ENCODE measurements at regions not wholly inside any gene's neighbourhood (a gene's known extent, or its start where the extent isn't known, plus 50 kb on each side); places are given as distances from the start of the nearest gene placed in this dataset.

DNA sequence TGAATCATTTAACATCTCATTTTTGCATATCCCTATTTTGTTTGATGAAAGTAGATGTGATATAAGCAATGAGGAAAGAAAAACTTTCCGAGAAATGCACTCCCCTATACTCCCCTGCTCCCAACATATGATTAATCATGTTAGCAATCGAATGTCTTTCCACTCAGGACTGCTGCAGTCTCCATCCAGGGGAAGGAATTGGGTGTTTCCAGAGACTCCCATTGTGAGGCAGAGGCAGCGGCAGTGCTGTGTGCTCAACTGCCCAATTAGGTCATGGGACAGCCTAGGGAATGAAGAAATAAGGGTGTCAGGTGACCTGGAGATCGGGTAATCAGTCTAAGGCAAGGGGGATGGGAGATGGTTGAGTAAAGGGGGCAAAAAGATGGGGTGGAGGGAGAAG, 268.6 kb upstream of the MEIS2 start:
- ATAC-seq (ENCODE audit: poor library complexity), result no peak

DNA sequence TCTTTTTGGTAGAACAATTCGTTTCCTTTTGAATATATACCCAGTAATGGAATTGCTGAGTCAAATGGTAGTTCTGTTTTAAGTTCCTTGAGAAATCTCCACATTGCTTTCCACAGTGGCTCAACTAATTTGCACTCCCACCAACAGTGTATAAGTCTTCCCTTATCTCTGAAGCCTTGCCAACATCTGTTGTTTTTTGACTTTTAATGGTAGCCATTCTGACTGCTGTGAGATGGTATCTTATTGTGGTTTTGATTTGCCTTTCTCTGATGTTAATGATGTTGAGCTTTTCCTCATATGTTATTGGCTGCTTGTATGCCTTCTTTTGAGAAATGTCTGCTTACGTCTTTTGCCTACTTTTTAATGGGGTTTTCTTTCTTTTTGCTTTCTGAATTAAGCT, 270.6 kb upstream of the MEIS2 start:
- intact Hi-C loops (cut with DNase I, micrococcal nuclease), result no loop called here
- H3K4me1 ChIP-seq (ENCODE audit: insufficient read depth, low read length), result no peaks in the 10 kb centered on the region
- Mint-ChIP-seq H3K9me3 (peaks cover 10% of the 10 kb centered on the region), H3K4me1 (ENCODE audit: low read depth) (no peaks in the 10 kb centered on the region), H3K27ac (no peak overlapping the region), H3K4me3 (no peak overlapping the region), H3K36me3 (ENCODE audit: low read depth) (no peaks in the 10 kb centered on the region), H3K27me3 (no peaks in the 10 kb centered on the region)
- ATAC-seq (ENCODE audit: poor library complexity) (no peak), DNase-seq (no peak)
- H3K27me3 ChIP-seq (ENCODE audit: control insufficient read depth in 1 of 2, insufficient read depth in 2 of 2, low read length in 2 of 2), result no peaks in the 10 kb centered on the region
- TF ChIP-seq, protein P1, sequence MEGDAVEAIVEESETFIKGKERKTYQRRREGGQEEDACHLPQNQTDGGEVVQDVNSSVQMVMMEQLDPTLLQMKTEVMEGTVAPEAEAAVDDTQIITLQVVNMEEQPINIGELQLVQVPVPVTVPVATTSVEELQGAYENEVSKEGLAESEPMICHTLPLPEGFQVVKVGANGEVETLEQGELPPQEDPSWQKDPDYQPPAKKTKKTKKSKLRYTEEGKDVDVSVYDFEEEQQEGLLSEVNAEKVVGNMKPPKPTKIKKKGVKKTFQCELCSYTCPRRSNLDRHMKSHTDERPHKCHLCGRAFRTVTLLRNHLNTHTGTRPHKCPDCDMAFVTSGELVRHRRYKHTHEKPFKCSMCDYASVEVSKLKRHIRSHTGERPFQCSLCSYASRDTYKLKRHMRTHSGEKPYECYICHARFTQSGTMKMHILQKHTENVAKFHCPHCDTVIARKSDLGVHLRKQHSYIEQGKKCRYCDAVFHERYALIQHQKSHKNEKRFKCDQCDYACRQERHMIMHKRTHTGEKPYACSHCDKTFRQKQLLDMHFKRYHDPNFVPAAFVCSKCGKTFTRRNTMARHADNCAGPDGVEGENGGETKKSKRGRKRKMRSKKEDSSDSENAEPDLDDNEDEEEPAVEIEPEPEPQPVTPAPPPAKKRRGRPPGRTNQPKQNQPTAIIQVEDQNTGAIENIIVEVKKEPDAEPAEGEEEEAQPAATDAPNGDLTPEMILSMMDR (IDR thresholded peaks at IDR 0.05), result no peak
- H3K27ac ChIP-seq (ENCODE audit: low read depth in 1 of 2, low read length in 2 of 2), result no peak overlapping the region
- no peaks in the 10 kb centered on the region for H3K36me3 ChIP-seq (ENCODE audit: insufficient read depth, low read length)
- peaks cover 0 to 5% of the 10 kb centered on the region in 2 experiments for H3K9me3 ChIP-seq (ENCODE audit: control insufficient read depth in 1 of 2, insufficient read depth in 1 of 2, low read length in 2 of 2)
- ChIA-PET CTCF (no interaction called here), POLR2A (no interaction called here)
- no peak overlapping the region for H3K4me3 ChIP-seq (ENCODE audit: low read length)

More for the DNA sequence above, 268.6 kb upstream of the MEIS2 start:
- Histone ChIP-seq H3K27me3 (ENCODE audit: control insufficient read depth in 1 of 2, insufficient read depth in 2 of 2, low read length in 2 of 2) (no peaks in the 10 kb centered on the region), H3K36me3 (ENCODE audit: insufficient read depth, low read length) (no peaks in the 10 kb centered on the region), H3K4me3 (ENCODE audit: low read length) (no peak overlapping the region), H3K27ac (ENCODE audit: low read depth in 1 of 2, low read length in 2 of 2) (no peak overlapping the region), H3K9me3 (ENCODE audit: control insufficient read depth in 1 of 2, insufficient read depth in 1 of 2, low read length in 2 of 2) (peaks cover 0 to 5% of the 10 kb centered on the region in 2 experiments), H3K4me1 (ENCODE audit: insufficient read depth, low read length) (no peaks in the 10 kb centered on the region)
- intact Hi-C loops (cut with DNase I, micrococcal nuclease), result no loop called here
- TF ChIP-seq, protein P1 (IDR thresholded peaks at IDR 0.05), result no peak
- peaks cover 9% of the 10 kb centered on the region for H3K9me3 Mint-ChIP-seq
- no peak overlapping the region for H3K27ac Mint-ChIP-seq
- no peak for DNase-seq
- no peak overlapping the region for H3K4me3 Mint-ChIP-seq
- no peaks in the 10 kb centered on the region for H3K4me1 Mint-ChIP-seq (ENCODE audit: low read depth)
- ChIA-PET CTCF (no interaction called here), POLR2A (no interaction called here)
- no peaks in the 10 kb centered on the region for H3K27me3 Mint-ChIP-seq
- no peaks in the 10 kb centered on the region for H3K36me3 Mint-ChIP-seq (ENCODE audit: low read depth)

DNA sequence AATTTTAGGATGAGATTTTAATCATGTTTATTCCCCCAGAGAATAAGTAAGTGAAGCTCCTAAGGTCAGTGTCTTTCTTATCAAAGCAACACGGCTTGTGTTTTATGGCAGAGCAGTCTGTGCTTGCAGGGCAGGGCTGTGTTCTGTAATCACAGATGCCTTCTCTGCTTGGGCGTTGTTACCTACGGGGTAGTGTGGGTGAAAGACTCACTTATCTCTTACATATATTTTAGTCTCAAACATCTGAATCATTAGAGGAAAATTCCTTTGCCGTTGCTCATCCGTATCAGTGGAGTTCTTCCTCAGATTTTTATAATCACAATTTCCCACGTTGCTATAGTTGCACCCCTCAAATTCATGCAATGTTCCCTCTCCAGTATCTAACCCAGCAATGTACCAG, 271.7 kb upstream of the MEIS2 start:
- no peaks in the 10 kb centered on the region for H3K27me3 Mint-ChIP-seq
- ChIA-PET CTCF (no interaction called here), POLR2A (no interaction called here)
- no peak overlapping the region for H3K27ac Mint-ChIP-seq
- TF ChIP-seq, protein P1 (IDR thresholded peaks at IDR 0.05), result no peak
- H3K4me3 ChIP-seq (ENCODE audit: low read length), result no peak overlapping the region
- no peak for ATAC-seq (ENCODE audit: poor library complexity)
- no peaks in the 10 kb centered on the region for H3K36me3 ChIP-seq (ENCODE audit: insufficient read depth, low read length)
- H3K27me3 ChIP-seq (ENCODE audit: control insufficient read depth in 1 of 2, insufficient read depth in 2 of 2, low read length in 2 of 2), result no peaks in the 10 kb centered on the region
- no peaks in the 10 kb centered on the region for H3K4me1 Mint-ChIP-seq (ENCODE audit: low read depth)
- peaks cover 10% of the 10 kb centered on the region for H3K9me3 Mint-ChIP-seq
- H3K9me3 ChIP-seq (ENCODE audit: control insufficient read depth in 1 of 2, insufficient read depth in 1 of 2, low read length in 2 of 2), result peaks cover 0 to 5% of the 10 kb centered on the region in 2 experiments
- H3K36me3 Mint-ChIP-seq (ENCODE audit: low read depth), result no peaks in the 10 kb centered on the region
- H3K4me1 ChIP-seq (ENCODE audit: insufficient read depth, low read length), result no peaks in the 10 kb centered on the region
- intact Hi-C loops (cut with DNase I, micrococcal nuclease), result no loop called here
- DNase-seq, result no peak
- no peak overlapping the region for H3K4me3 Mint-ChIP-seq
- H3K27ac ChIP-seq (ENCODE audit: low read depth in 1 of 2, low read length in 2 of 2), result no peak overlapping the region
